K562 (cell line): ENCODE measurements at regions not wholly inside any gene's neighbourhood (a gene's known extent, or its start where the extent isn't known, plus 50 kb on each side); places are given as distances from the start of the nearest gene placed in this dataset.

Experiments
- ATAC-seq: fragments of 200-7000 bp; cut with Tn5 transposase; 3 replicates; pipeline ENCODE4 v1.9.1; 2020; ENCODE audit warnings: moderate library complexity
- BruUV-seq: library from RNA; stranded (reverse); fragments of 400-500 nt; replicated peaks from 2 replicates; lab custom pipeline; 2021; lab: Mats Ljungman, UMichigan
- CTCF ChIA-PET: fragments of 300-600 bp; formaldehyde crosslinking; extraction: SDS; loops from one replicate; lab custom pipeline; 2021; ENCODE audit warnings: low intra/inter-chr PET ratio; lab: Yijun Ruan, JAX
- POLR2A ChIA-PET: fragments of 300-600, 350-650 bp; sonication (Branson Sonifier 250); formaldehyde crosslinking; extraction: SDS; loops from one replicate; lab custom pipeline; 2021; ENCODE audit warnings: antibody characterized with exemption, inconsistent platforms; lab: Yijun Ruan, JAX
- DNase-seq, 4 experiments: peaks; one replicate each; pipeline versions ENCODE4 v3.0.0 to v3.0.0-alpha.2; 2011 to 2018; ENCODE audit warnings: low spot score in 3 of 4, mixed read lengths in 3 of 4; ENCODE audit errors: extremely low read depth in 1 of 4
- FAIRE-seq: peaks from 2 replicates; lab custom pipeline; 2011; peaks lifted over from hg19 to GRCh38; lab: Jason Lieb, UNC
- H2AFZ ChIP-seq: 2 replicates; pipeline ENCODE4 v1.6.0; 2011; ENCODE audit warnings: low read depth, low read length, control low read depth, inconsistent platforms
- H3K27ac ChIP-seq: fragments of 200-600 bp; 3 replicates; pipeline ENCODE4 v1.8.0; 2011; ENCODE audit warnings: low read depth, mild to moderate bottlenecking, control low read depth, inconsistent platforms, low read length, moderate library complexity, mixed read lengths; ENCODE audit errors: extremely low read depth
- H3K27me3 ChIP-seq, 2 experiments: fragments of 300-600 bp in 1 of 2; 2 replicates in 1 of 2; 3 replicates in 1 of 2; pipeline versions ENCODE4 v1.6.0 to v1.8.0; 2011; ENCODE audit warnings: inconsistent platforms in 2 of 2, low read length in 2 of 2, mild to moderate bottlenecking in 1 of 2, mixed read lengths in 1 of 2, moderate library complexity in 1 of 2; ENCODE audit not compliant: control insufficient read depth in 2 of 2, insufficient read depth in 2 of 2
- H3K36me3 ChIP-seq: fragments of 300-600 bp; 3 replicates; pipeline ENCODE4 v1.8.0; 2011; ENCODE audit warnings: mild to moderate bottlenecking, low read length, inconsistent platforms; ENCODE audit not compliant: control insufficient read depth, insufficient read depth
- H3K4me1 ChIP-seq, 2 experiments: fragments of 200-600 bp in 1 of 2; replicated peaks in 1 of 2; 2 replicates in 1 of 2; 3 replicates in 1 of 2; pipeline versions ENCODE4 v1.5.1 to v1.8.0; 2011; ENCODE audit warnings: inconsistent platforms in 2 of 2, low read length in 2 of 2, mild to moderate bottlenecking in 1 of 2, mixed read lengths in 1 of 2, moderate library complexity in 1 of 2; ENCODE audit not compliant: control insufficient read depth in 2 of 2, insufficient read depth in 2 of 2
- H3K4me2 ChIP-seq: 2 replicates; pipeline ENCODE4 v1.6.1; 2011; ENCODE audit warnings: low read length, control low read depth, inconsistent platforms, mixed read lengths; ENCODE audit not compliant: insufficient read depth
- H3K4me3 ChIP-seq: fragments of 200-600 bp; sonication (generic), shearing (Covaris generic); 2 replicates; pipeline ENCODE4 v1.5.1; 2016; ENCODE audit warnings: control low read depth, inconsistent platforms
- H3K79me2 ChIP-seq: fragments of 200-600 bp; 3 replicates; pipeline ENCODE4 v1.8.0; 2011; ENCODE audit warnings: low read length, inconsistent platforms; ENCODE audit not compliant: control insufficient read depth, insufficient read depth
- H3K9ac ChIP-seq, 2 experiments: 2 replicates each; pipeline versions ENCODE4 v1.6.0 to v1.6.1; 2011; ENCODE audit warnings: low read depth in 2 of 2, low read length in 2 of 2, control low read depth in 1 of 2, inconsistent platforms in 1 of 2, mild to moderate bottlenecking in 1 of 2, mixed read lengths in 1 of 2; ENCODE audit not compliant: insufficient read depth in 1 of 2
- H3K9me1 ChIP-seq: one replicate; pipeline ENCODE4 v1.6.0; 2011; ENCODE audit warnings: inconsistent platforms, mild to moderate bottlenecking, low read length, moderate library complexity; ENCODE audit not compliant: control insufficient read depth, insufficient read depth
- H3K9me3 ChIP-seq: replicated peaks from 2 replicates; pipeline ENCODE4 v1.5.1; 2011; ENCODE audit warnings: low read depth, low read length, inconsistent platforms; ENCODE audit not compliant: control insufficient read depth, insufficient read depth
- H4K20me1 ChIP-seq: replicated peaks from 2 replicates; pipeline ENCODE4 v1.6.1; 2011; ENCODE audit warnings: low read length, inconsistent platforms, mixed read lengths; ENCODE audit not compliant: control insufficient read depth, insufficient read depth
- BCOR ChIP-seq: fragments of 450-650 bp; IDR thresholded peaks from 2 replicates; pipeline ENCODE4 v1.6.1; 2016
- CXXC5 ChIP-seq: fragments of 250-450 bp; sonication (Bioruptor Pico); IDR thresholded peaks from 2 replicates; pipeline ENCODE4 v1.8.0; 2022; ENCODE audit warnings: inconsistent platforms, mild to moderate bottlenecking, moderate library complexity
- PHF8 ChIP-seq: fragments of 200-600 bp; sonication (generic); IDR thresholded peaks from 2 replicates; pipeline ENCODE4 v1.6.1; 2012; ENCODE audit warnings: mixed run types, mild to moderate bottlenecking, inconsistent platforms, low read length, moderate library complexity, borderline replicate concordance
- POLR3G ChIP-seq: IDR thresholded peaks from 2 replicates; pipeline ENCODE4 v1.6.1; 2011; ENCODE audit not compliant: insufficient read length, insufficient replicate concordance; ENCODE audit errors: extremely low read depth
- SMARCA4 ChIP-seq: fragments of 450-650 bp; IDR thresholded peaks from 2 replicates; pipeline ENCODE4 v1.6.1; 2016
- SP1 ChIP-seq: sonication (generic); formaldehyde crosslinking; IDR thresholded peaks from 2 replicates; pipeline ENCODE4 v1.8.1; 2022; ENCODE audit warnings: mild to moderate bottlenecking, missing genetic modification reagents
- XRCC5 ChIP-seq: fragments of 200-400 bp; formaldehyde crosslinking; IDR thresholded peaks from 2 replicates; pipeline ENCODE4 v1.6.1; 2017; ENCODE audit warnings: low read depth, mild to moderate bottlenecking, low read length
- ZNF224 ChIP-seq: sonication (generic); formaldehyde crosslinking; IDR thresholded peaks from 2 replicates; pipeline ENCODE4 v1.8.0; 2022; ENCODE audit warnings: mild to moderate bottlenecking, missing genetic modification reagents
- ZNF282 ChIP-seq: sonication (generic); formaldehyde crosslinking; IDR thresholded peaks from 2 replicates; pipeline ENCODE4 v1.8.1; 2023; ENCODE audit warnings: missing genetic modification reagents
- ZNF347 ChIP-seq: fragments of 450-650 bp; formaldehyde crosslinking; IDR thresholded peaks from 2 replicates; pipeline ENCODE4 v1.4.0; 2020; ENCODE audit warnings: low read depth, mild to moderate bottlenecking, moderate library complexity
- ZNF436 ChIP-seq: fragments of 250-450, 450-650 bp; sonication (Bioruptor Pico); formaldehyde crosslinking; IDR thresholded peaks from 2 replicates; pipeline ENCODE4 v1.7.0; 2020; ENCODE audit warnings: mild to moderate bottlenecking
- ZNF444 ChIP-seq: fragments of 250-450 bp; sonication (Bioruptor Pico); IDR thresholded peaks from 2 replicates; pipeline ENCODE4 v1.4.0; 2020; ENCODE audit warnings: mild to moderate bottlenecking, moderate library complexity
- WGBS: fragments of 100-300 bp; shearing (Covaris generic); methylation state at CpG from one replicate; pipeline ENCODE4 v1.1.6; 2016; ENCODE audit warnings: low coverage, mixed read lengths; ENCODE audit not compliant: insufficient coverage; ENCODE audit errors: missing lambda C conversion rate; 5-methylcytosine and 5-hydroxymethylcytosine counted together
- in situ Hi-C: fragments of 300-500 bp; cut with MboI; formaldehyde crosslinking; loops from 4 replicates; pipeline ENCODE4 v1.15.0; 2018; ENCODE audit warnings: inconsistent platforms, mixed read lengths
- intact Hi-C: fragments of 100-400 bp; cut with micrococcal nuclease; formaldehyde crosslinking; loops from 2 replicates; pipeline ENCODE4 v1.14.2; 2022
- TF ChIP-seq, protein P1 (sequence below): fragments of 450-650 bp; formaldehyde crosslinking; IDR thresholded peaks from 2 replicates; pipeline ENCODE4 v1.4.0; 2022; ENCODE audit warnings: mild to moderate bottlenecking, moderate library complexity
- TF ChIP-seq, protein P2 (sequence below): fragments of 150-350 bp; IDR thresholded peaks from 2 replicates; pipeline ENCODE4 v1.6.1; 2014; ENCODE audit warnings: low read depth, mild to moderate bottlenecking, low read length, borderline replicate concordance
- TF ChIP-seq, protein P3 (sequence below): fragments of 250-450 bp; sonication (Bioruptor Pico); IDR thresholded peaks from 2 replicates; pipeline ENCODE4 v1.5.0; 2020; ENCODE audit warnings: mild to moderate bottlenecking, borderline replicate concordance
- TF ChIP-seq, protein P4 (sequence below): fragments of 200-800 bp; sonication (Bioruptor generic); IDR thresholded peaks from 2 replicates; pipeline ENCODE4 v1.6.1; 2017; ENCODE audit warnings: missing genetic modification characterization, missing compliant biosample characterization

DNA sequence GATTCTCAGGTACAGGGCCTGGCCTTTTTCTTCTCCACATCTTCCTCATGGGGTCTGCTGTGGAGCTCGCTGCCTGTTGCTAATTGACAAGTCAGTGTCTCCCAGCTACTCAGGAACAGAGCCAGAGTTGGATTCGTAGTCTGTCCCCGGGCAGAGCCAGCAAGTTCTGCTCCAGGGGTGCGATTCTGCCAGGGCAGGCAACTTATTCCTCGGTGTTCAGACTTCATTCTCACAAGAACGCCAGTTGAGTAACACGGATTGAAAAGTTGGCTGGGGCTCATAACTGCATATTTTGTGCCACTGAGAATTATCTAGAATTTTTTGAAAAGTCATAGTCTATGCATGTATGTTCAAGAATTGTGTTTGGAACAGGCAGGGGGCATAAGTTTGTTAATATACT, 336.7 kb upstream of the NPVF start:
- ChIA-PET POLR2A (interaction anchor here (0.6 to 0.9 kb wide), 2 partner anchors 15 to 33 kb away, joined by 3 read pairs; no protein-coding TSS in a partner anchor), CTCF (interaction anchor here (1.0 to 7.5 kb wide), 7 partner anchors 14 to 305 kb away, joined by 3 to 185 read pairs (median 8); no protein-coding TSS in a partner anchor)
- intact Hi-C loops: no loop called here
- WGBS: under 1% methylated on average over 7 of the region's 7 CpGs
- no TSS peak for BruUV-seq
- FAIRE-seq (no peak), ATAC-seq (no peak), DNase-seq (no peak)
- H3K4me2 ChIP-seq: no peak overlapping the region
- H3K4me1 ChIP-seq: peaks cover 0 to 4% of the 10 kb centered on the region in 2 experiments; a peak in 1 of 5 replicates
- no peak overlapping the region for H2AFZ ChIP-seq
- no peak overlapping the region for H3K4me3 ChIP-seq
- TF ChIP-seq ZNF436 (no peak), ZNF444 (CRISPR knock-in tag) (no peak), ZNF282 (no peak), ZNF224 (CRISPR knock-in tag) (no peak), POLR3G (no peak), PHF8 (no peak), SP1 (CRISPR knock-in tag) (no peak), ZNF347 (no peak), BCOR (no peak), SMARCA4 (no peak), CXXC5 (CRISPR knock-in tag) (no peak), XRCC5 (no peak)
- TF ChIP-seq, protein P1, sequence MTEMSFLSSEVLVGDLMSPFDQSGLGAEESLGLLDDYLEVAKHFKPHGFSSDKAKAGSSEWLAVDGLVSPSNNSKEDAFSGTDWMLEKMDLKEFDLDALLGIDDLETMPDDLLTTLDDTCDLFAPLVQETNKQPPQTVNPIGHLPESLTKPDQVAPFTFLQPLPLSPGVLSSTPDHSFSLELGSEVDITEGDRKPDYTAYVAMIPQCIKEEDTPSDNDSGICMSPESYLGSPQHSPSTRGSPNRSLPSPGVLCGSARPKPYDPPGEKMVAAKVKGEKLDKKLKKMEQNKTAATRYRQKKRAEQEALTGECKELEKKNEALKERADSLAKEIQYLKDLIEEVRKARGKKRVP (CRISPR knock-in tag): no peak
- TF ChIP-seq, protein P2, sequence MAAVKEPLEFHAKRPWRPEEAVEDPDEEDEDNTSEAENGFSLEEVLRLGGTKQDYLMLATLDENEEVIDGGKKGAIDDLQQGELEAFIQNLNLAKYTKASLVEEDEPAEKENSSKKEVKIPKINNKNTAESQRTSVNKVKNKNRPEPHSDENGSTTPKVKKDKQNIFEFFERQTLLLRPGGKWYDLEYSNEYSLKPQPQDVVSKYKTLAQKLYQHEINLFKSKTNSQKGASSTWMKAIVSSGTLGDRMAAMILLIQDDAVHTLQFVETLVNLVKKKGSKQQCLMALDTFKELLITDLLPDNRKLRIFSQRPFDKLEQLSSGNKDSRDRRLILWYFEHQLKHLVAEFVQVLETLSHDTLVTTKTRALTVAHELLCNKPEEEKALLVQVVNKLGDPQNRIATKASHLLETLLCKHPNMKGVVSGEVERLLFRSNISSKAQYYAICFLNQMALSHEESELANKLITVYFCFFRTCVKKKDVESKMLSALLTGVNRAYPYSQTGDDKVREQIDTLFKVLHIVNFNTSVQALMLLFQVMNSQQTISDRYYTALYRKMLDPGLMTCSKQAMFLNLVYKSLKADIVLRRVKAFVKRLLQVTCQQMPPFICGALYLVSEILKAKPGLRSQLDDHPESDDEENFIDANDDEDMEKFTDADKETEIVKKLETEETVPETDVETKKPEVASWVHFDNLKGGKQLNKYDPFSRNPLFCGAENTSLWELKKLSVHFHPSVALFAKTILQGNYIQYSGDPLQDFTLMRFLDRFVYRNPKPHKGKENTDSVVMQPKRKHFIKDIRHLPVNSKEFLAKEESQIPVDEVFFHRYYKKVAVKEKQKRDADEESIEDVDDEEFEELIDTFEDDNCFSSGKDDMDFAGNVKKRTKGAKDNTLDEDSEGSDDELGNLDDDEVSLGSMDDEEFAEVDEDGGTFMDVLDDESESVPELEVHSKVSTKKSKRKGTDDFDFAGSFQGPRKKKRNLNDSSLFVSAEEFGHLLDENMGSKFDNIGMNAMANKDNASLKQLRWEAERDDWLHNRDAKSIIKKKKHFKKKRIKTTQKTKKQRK: no peak
- TF ChIP-seq, protein P3, sequence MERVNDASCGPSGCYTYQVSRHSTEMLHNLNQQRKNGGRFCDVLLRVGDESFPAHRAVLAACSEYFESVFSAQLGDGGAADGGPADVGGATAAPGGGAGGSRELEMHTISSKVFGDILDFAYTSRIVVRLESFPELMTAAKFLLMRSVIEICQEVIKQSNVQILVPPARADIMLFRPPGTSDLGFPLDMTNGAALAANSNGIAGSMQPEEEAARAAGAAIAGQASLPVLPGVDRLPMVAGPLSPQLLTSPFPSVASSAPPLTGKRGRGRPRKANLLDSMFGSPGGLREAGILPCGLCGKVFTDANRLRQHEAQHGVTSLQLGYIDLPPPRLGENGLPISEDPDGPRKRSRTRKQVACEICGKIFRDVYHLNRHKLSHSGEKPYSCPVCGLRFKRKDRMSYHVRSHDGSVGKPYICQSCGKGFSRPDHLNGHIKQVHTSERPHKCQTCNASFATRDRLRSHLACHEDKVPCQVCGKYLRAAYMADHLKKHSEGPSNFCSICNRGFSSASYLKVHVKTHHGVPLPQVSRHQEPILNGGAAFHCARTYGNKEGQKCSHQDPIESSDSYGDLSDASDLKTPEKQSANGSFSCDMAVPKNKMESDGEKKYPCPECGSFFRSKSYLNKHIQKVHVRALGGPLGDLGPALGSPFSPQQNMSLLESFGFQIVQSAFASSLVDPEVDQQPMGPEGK (CRISPR knock-in tag): no peak
- TF ChIP-seq, protein P4, sequence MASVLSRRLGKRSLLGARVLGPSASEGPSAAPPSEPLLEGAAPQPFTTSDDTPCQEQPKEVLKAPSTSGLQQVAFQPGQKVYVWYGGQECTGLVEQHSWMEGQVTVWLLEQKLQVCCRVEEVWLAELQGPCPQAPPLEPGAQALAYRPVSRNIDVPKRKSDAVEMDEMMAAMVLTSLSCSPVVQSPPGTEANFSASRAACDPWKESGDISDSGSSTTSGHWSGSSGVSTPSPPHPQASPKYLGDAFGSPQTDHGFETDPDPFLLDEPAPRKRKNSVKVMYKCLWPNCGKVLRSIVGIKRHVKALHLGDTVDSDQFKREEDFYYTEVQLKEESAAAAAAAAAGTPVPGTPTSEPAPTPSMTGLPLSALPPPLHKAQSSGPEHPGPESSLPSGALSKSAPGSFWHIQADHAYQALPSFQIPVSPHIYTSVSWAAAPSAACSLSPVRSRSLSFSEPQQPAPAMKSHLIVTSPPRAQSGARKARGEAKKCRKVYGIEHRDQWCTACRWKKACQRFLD (CRISPR knock-in tag): no peak
- peaks cover 11 to 41% of the 10 kb centered on the region in 2 experiments; a peak in 4 of 5 replicates for H3K27me3 ChIP-seq
- H3K9ac ChIP-seq: no peak overlapping the region
- in situ Hi-C loops: no loop called here
- no peaks in the 10 kb centered on the region for H3K79me2 ChIP-seq
- no peaks in the 10 kb centered on the region for H3K9me3 ChIP-seq
- no peaks in the 10 kb centered on the region for H3K9me1 ChIP-seq
- no peak overlapping the region for H3K27ac ChIP-seq
- no peaks in the 10 kb centered on the region for H4K20me1 ChIP-seq
- no peaks in the 10 kb centered on the region for H3K36me3 ChIP-seq
